ELR (cell line): ENCODE measurements at regions not wholly inside any gene's neighbourhood (a gene's known extent, or its start where the extent isn't known, plus 50 kb on each side); places are given as distances from the start of the nearest gene placed in this dataset.

Experiments
- DNase-seq: peaks from one replicate; pipeline ENCODE4 v3.0.0-alpha.2; 2015; ENCODE audit warnings: low read depth

DNA sequence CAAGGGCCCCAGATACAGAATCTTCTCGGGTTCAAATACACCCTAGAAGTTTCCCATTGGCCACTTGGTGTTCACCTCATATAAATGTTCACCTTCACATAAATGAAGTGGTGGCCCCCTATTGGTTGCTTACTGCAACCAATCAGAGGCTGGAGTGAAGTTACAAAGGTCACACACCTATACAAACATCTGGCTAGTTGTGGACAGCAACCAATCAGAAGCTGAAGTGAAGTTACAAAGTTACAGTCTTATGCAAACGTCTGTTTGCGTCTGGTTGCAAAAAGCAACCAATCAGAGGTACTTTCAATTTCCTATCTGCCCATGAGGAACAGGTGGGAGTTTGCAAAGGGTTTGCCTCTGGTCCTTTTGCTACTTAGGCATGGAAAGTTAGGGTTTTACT is 206.5 kb upstream of the BMP2 start:
- no peak for DNase-seq

DNA sequence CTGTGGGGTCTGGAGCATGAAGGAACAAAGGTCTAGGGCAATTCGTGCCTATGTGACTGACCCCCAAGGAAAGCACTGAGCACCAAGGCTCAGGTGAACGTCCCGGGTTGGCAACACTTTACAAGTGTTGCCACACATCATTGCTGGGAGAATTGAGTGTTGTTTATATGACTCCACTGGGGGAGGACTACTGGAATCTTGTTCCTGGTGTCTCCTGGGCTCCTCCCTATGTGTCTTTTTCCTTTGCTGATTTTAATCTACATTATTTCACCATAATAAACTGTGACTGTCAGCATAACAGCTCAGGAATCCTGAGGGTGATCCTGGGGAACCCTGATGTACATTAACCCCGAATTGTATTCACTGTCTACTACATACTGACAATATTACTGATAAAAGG is 207.7 kb upstream of the BMP2 start:
- no peak for DNase-seq

DNA sequence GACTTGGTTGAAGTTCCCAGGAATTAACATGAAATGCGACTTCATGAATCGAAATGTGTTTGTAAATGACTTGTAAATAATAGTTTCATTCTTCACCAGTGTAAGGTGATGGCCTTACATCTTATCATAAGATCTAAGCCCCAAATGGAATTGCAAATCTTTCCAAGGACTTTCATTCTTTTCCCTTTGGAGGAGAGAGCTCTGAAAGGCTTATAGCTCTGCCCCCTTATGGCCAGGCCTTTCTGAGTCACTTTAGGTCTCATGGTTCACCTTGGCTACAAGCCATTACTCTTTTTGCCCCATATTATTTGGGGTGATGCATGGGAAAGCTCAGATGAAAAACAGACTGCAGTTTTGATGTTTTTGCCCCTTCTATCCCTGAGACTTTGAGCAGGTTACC is 209.1 kb upstream of the BMP2 start:
- no peak for DNase-seq

DNA sequence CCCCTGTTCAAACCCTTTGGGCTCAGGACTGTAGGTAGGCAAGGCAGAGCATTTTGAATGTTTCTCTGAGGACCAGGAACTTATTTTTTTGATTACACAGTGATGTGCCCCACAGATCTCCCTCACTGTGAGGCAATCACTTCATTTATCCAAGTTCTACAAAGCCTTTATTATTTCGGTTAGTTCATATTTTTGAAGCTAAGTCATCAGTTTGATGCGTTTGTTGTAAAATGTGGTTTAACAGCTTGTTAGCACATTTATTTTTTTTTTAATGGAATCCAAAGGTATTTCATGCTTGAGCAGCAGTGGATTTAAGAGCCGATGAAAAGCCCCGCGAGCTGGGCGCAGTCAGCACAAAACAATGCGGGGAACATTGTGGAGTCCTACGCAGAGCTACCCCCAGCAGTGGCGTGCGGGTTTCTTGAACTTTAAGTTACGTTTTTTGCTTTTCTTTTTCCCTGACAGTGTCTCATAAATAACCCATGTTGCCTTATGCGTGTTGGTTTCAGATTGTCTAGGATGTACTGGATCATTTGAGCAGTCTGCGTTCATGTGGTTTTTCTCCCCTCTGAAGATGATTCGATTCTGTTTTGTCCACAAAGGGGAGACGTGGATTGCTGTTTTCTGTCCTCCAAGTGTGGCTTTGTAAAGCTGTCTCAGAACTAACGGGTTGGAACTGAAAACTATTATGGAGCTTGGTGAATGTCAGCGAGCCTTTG is 233.6 kb upstream of the BMP2 start:
- peak; percentile 8 for DNase-seq

DNA sequence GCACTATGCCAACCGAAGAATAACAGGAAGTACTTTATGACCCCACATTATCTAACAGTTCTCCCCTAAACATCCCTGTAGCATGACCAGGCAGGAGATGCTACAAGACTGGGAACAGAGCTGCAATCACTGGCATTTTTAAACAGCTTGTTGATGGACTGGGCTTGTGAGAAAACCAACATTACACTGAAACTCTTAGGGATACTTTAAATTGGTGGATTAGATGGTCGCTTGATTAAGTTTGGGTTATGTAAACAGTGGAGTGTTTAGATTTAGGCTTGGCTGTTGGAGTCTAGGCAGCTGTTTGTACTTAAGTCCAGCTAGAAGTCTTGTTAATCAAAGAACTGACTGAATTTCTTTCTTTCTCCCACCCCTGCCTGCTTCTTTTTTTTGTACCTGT is 234.1 kb upstream of the BMP2 start:
- no peak for DNase-seq

GRCh38 chr20:6530779-6531315 is 236.6 kb upstream of the BMP2 start:
- no peak for DNase-seq

DNA sequence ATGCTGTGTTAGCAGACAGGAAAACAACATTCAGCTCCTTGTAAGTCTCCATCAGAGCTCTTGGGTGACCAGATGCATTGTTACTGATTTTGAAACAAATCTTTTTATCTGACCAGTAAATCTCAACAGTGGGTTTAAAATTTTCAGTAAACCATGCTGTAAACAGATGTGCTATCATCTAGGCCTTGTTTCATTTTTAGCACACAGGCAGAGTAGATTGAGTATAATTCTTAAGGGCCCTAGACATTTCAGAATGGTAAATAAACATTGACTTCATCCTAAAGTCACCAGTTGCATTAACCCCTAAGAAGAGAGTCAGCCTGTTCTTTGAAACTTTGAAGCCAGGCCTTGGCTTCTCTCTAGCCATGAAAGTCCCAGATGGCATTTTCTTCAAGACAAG is 237.2 kb upstream of the BMP2 start:
- DNase-seq, result no peak

- no peak for DNase-seq
These were observed 241.8 kb upstream of the BMP2 start for GRCh38 chr20:6525447-6526303.

DNA sequence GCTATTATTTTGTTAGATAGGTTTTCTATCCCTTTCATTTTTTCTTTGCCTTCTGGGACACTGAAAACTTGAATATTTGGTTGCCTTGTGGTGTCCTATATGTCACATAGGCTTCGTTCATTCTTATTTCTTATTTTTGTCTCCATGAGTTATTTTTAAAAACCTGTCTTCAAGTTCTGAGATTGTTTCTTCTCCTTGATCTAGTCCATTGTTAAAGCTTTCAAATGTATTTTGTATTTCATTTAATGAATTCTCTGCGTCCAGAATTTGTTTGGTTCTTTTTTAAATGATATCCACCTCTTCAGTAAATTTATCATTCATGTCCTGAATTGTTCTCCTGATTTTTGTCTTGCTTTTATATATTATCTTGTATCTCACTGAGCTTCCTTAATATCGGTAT is 243.2 kb upstream of the BMP2 start:
- no peak for DNase-seq

GRCh38 chr20:6519556-6519955 is 247.9 kb upstream of the BMP2 start:
- peak; percentile 4 for DNase-seq

GRCh38 chr20:6515261-6515660 is 252.2 kb upstream of the BMP2 start:
- no peak for DNase-seq

GRCh38 chr20:6513599-6513998 is 253.9 kb upstream of the BMP2 start:
- DNase-seq, result no peak

DNA sequence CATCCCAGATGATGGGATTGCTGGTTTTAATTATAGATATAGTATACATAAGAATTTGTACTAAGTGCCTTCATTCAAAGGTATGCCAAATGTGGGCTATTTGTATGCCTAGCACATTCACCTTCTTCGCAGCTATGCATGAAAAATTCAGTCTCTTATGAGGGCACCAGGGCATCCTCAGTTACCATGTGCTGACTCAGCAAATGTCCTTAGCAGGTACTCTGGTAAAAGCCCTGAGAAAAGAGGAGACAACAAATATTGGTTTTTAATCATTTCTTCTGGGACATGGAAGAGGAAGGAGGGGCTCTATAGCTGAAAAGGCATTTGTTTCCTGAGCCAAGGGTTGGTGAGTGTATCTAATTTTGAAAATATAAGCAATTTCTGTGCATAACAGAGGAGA is 258.1 kb upstream of the BMP2 start:
- DNase-seq, result no peak

GRCh38 chr20:6506906-6507305 is 260.6 kb upstream of the BMP2 start:
- DNase-seq, result no peak

DNA sequence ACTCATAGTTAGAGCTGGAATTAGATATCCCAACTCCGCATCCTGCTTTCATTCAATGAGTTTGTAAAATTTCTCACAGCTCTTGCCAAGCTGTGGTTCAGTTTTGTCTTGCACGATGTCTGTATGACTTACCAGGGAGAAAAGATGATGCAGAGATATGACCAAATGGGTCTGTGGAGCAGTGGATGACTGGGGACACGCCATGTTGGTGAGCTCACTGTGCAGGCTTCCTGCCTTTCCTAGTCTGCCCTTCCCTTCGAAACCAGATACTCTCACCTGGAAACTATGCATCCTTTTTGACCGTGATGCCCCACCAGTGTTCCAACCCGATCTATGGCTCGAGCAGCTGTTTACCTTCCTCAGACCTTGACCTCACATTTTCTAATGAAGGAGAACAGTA is 262.7 kb upstream of the BMP2 start:
- no peak for DNase-seq

DNA sequence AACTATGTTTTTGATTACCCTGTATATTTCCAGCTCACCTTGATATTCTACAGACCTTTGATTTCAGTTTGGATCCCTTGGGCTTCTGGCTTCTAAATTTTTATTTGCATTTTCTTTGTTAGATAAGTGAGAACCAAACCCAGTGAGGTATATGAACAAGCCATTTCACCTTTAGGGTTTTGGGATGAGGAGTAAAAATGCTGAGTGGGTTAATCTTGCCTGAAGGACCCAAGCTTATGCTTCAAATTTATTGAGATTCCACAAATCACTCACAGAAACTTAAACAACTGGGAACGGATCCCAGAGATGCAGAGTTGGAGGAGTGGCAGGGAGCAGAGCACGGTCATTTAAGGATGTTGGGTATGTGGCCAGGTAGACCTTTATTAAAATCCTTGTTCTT is 263.3 kb upstream of the BMP2 start:
- no peak for DNase-seq

DNA sequence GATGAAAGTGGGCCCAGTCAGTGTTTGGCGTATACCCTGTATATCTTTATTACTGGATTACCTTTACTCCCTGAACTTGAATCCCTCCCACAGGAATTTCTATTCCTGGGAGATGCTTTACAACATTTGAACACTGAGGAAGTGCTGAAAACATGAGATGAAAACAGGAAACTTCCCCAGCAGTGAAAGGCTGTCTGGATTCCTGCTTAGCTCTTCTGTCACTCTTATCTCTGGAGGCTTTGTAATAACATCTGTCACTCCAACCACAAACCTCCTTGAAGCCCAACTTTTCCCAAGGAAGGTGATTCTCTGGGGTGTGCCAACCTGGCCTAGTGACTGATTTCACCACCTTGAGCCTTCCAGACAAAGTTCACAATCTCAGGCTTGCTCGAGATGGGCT is 264.5 kb upstream of the BMP2 start:
- DNase-seq, result no peak

DNA sequence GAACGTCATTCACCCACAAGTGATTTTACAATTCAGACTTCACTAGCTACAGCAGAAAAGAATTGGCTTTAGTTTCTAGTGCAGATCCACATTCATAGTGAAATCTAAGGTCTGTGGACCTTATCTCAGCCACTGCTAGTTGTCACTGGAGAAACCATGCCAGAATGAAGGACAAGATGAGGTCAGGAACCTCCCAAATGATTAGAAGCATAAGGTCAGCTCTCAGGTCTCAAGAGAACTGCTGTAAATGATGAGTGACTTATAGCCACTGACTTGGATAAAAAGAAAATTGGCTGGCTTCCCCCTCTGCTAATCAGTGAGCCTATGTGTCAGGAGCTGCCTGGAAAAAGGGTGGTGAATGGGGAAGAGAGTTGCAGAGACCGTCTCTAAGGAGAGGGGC is 265.3 kb upstream of the BMP2 start:
- DNase-seq, result no peak

DNA sequence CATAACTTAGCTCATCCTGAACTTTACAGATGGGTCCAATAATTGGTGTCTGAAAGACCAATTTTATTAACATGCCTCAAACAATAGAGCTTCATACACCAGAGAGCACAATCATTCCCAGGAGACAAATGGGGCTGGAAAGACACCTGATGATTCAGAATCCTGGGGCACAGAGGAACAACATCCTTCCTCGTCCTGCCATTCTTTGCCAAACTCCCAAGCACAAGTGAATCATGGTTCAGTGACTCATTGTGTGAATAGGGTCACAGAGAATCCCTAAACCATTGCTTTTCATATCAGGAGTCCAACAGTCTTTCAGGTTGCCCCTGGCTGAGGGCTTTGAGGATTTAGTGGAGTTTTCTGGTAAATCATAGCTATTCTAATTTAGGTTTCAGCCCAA is 266.4 kb upstream of the BMP2 start:
- DNase-seq, result peak; percentile 25

GRCh38 chr20:6499566-6499965 is 267.9 kb upstream of the BMP2 start:
- no peak for DNase-seq

GRCh38 chr20:6496874-6497273 is 270.6 kb upstream of the BMP2 start:
- no peak for DNase-seq

DNA sequence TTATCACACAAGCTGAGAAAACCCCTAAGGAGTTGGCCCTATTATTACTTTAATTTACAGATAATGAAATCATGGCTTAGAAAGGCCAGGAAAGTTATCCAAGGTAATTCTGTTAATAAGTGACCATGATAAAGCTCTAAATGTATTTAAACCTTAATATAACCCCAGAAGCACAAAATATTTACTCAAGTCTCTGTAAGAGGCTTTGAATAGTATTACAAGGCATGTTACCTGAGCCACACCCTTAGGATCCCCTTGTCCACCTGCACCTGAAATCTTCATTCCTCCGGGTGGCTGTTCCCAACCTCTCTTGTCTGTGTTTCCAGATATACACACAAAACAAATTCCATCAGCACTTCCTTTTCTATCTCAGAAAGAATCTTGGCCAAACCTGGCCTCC is 271.6 kb upstream of the BMP2 start:
- no peak for DNase-seq

DNA sequence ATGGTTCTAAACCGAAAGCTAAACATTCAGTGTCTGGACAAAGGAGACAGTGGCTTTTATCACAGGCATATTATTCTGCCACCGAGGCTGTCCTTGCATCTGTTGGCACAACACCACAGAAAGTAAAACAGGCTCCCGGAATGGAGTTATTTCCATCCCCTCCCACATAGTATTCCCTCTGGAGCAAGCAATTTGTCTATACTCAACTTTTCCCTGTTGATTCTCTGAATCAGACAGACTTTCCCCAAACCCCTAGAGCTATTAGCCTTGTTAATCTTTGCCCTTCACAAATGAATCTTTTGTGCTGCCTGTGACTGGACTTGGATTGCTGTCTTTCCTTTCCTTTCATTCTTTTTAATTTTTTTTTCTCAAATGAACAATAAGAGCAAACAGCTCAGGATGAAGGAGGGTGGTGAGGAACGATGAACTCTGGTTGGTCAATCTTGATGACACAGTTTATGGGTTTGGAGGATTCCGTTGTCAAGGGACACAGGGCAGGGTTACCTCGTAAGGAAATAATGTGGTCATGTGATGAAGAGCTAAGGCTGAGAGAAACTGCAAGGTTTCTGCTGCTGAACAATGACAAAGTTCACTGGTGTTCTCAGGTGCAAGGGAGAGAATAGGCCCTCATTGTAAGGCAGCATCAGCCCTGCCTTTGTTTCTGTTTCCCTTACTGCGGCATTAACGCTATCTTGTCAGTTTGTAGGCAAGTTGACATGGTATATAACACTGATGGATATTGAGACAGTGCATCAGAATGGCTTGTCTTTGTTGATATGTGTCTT is 275.0 kb upstream of the BMP2 start:
- no peak for DNase-seq
